ENCODE measurements at regions not wholly inside any gene's neighbourhood (a gene's known extent, or its start where the extent isn't known, plus 50 kb on each side); places are given as distances from the start of the nearest gene placed in this dataset.

DNA sequence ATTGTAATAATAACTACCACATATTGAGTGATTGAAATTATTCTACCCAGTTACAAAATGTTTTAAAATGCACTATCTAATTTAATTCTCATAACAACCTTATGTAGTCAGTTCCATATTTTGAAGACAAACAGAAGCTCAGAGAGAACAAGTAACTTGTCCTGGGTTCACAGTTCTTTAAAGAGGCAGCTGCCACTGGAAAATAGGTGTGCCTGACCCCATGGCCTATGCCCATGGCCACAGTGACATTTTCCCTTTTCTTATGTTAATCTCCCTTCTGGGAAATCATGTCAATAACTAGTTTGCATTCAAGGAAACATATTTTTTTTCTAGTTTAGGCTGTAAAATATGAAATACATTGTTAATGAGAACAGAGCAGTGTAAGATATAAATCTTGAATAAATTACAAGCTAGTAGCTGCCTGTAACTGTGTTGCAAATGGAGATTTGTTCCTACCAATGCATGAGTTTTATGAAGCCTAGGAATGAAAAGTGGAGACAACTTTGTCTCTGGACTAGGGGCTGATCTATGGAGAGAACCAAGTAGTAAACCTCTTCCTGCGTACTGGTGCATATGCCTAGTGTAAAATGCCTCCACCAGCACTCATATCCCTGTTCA, 1018.0 kb downstream of the NTRK3 start:
- TF ChIP-seq, protein P1, sequence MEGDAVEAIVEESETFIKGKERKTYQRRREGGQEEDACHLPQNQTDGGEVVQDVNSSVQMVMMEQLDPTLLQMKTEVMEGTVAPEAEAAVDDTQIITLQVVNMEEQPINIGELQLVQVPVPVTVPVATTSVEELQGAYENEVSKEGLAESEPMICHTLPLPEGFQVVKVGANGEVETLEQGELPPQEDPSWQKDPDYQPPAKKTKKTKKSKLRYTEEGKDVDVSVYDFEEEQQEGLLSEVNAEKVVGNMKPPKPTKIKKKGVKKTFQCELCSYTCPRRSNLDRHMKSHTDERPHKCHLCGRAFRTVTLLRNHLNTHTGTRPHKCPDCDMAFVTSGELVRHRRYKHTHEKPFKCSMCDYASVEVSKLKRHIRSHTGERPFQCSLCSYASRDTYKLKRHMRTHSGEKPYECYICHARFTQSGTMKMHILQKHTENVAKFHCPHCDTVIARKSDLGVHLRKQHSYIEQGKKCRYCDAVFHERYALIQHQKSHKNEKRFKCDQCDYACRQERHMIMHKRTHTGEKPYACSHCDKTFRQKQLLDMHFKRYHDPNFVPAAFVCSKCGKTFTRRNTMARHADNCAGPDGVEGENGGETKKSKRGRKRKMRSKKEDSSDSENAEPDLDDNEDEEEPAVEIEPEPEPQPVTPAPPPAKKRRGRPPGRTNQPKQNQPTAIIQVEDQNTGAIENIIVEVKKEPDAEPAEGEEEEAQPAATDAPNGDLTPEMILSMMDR (IDR thresholded peaks at IDR 0.05) = no peak

DNA sequence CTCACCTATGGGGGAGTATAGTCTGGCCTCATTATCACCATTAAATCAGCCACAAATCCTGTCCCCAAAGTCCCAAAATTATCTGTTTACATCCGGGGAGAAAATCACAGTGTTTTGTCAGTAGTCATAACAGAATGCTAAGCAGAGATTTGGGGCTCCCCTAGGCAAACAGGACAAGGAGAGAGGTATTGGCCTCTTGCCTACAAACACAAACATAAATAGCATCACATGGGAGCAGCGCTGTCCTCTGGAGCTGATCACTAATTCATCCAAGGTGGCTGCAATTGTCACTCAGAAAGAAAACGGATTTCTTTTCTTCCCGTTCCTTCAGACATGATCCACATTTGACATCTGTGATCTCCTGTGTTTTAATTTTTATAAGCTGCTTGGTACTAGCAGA, 1028.1 kb downstream of the NTRK3 start:
- TF ChIP-seq, protein P1 (IDR thresholded peaks at IDR 0.05) = no peak
- ATAC-seq = no peak
- no peaks in the 10 kb centered on the region for H3K4me1 ChIP-seq

More for the DNA sequence above, 1018.0 kb downstream of the NTRK3 start:
- ATAC-seq = no peak
- no peak for DNase-seq
- intact Hi-C loops (cut with DNase I) = no loop called here
- no peak overlapping the region for H3K27ac ChIP-seq
- H3K9me3 ChIP-seq = no peaks in the 10 kb centered on the region
- WGBS, 3 donors = 68 to 74% (median 74%) methylated on average over 1 of the region's 1 CpG
- peaks cover 0 to 4% (median 0%) of the 10 kb centered on the region in 3 donors for H3K27me3 ChIP-seq (ENCODE audit: insufficient read depth in 3 of 3, low read length in 2 of 3)
- H3K4me3 ChIP-seq = no peak overlapping the region
- no peaks in the 10 kb centered on the region for H3K4me1 ChIP-seq
- H3K36me3 ChIP-seq (ENCODE audit: insufficient read depth in 1 of 2, low read depth in 1 of 2) = no peaks in the 10 kb centered on the region

DNA sequence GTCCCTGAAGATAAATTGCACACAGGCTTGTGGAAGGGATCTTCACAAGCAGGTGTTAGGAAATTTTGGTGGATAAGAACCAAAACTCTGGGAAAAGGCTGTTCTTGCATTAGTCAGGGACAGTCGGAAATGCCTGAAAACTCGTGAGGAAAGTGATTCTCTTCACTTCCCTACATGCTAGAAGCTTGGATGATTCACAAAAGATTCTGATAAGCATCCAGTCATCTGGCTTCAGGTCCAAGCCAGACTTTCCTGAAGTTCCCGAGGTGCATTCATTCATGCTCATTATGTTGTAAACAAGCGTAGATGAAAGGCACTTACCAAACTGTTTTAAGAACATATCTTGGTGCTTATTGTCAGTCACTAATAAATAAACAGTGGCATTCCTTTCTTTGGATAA, 1028.7 kb downstream of the NTRK3 start:
- DNase-seq (no peak), ATAC-seq (no peak)
- intact Hi-C loops (cut with DNase I) = no loop called here
- no peaks in the 10 kb centered on the region for H3K4me1 ChIP-seq
- no peaks in the 10 kb centered on the region for H3K9me3 ChIP-seq
- H3K27ac ChIP-seq = no peak overlapping the region
- peaks cover 0 to 2% (median 0%) of the 10 kb centered on the region in 3 donors for H3K27me3 ChIP-seq (ENCODE audit: insufficient read depth in 3 of 3, low read length in 2 of 3)
- 31 to 39% (median 31%) methylated on average over 4 of the region's 4 CpGs for WGBS, 3 donors
- TF ChIP-seq, protein P1 (IDR thresholded peaks at IDR 0.05) = no peak
- no peaks in the 10 kb centered on the region for H3K36me3 ChIP-seq (ENCODE audit: insufficient read depth in 1 of 2, low read depth in 1 of 2)
- no peak overlapping the region for H3K4me3 ChIP-seq

More for the DNA sequence above, 1028.1 kb downstream of the NTRK3 start:
- DNase-seq = no peak
- Histone ChIP-seq H3K36me3 (ENCODE audit: insufficient read depth in 1 of 2, low read depth in 1 of 2) (no peaks in the 10 kb centered on the region), H3K4me3 (no peak overlapping the region), H3K27ac (no peak overlapping the region), H3K27me3 (ENCODE audit: insufficient read depth in 3 of 3, low read length in 2 of 3) (peaks cover 0 to 2% (median 0%) of the 10 kb centered on the region in 3 donors), H3K9me3 (no peaks in the 10 kb centered on the region)
- intact Hi-C loops (cut with DNase I) = no loop called here
- WGBS, 3 donors = 51 to 63% (median 57%) methylated on average over 4 of the region's 4 CpGs

DNA sequence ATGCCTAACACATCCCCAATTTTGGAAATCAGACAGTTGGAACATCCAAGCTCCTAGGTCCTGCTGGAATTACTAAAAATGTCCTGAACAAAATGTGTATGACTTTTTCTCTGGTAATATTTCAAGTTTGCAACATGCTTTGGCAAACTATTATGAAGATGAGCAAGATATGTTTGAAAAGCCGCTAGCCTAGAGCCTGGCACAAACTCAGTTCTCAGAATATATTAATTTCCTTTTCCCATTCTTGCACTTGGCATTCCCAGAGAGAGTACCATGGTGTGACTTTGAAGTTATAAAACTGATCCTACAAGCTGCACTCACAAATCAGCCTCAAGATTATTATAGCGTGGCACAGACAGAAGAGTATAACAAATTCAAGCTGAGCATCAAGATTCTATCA, 1031.1 kb downstream of the NTRK3 start:
- Histone ChIP-seq H3K27me3 (ENCODE audit: insufficient read depth in 3 of 3, low read length in 2 of 3) (peaks cover 0 to 2% (median 0%) of the 10 kb centered on the region in 3 donors), H3K4me3 (no peak overlapping the region), H3K9me3 (no peaks in the 10 kb centered on the region), H3K36me3 (ENCODE audit: insufficient read depth in 1 of 2, low read depth in 1 of 2) (no peaks in the 10 kb centered on the region), H3K27ac (no peak overlapping the region), H3K4me1 (no peaks in the 10 kb centered on the region)
- 63 to 72% (median 72%) methylated on average over 2 of the region's 2 CpGs for WGBS, 3 donors
- DNase-seq (no peak), ATAC-seq (no peak)
- intact Hi-C loops (cut with DNase I) = no loop called here
- TF ChIP-seq, protein P1 (IDR thresholded peaks at IDR 0.05) = no peak

DNA sequence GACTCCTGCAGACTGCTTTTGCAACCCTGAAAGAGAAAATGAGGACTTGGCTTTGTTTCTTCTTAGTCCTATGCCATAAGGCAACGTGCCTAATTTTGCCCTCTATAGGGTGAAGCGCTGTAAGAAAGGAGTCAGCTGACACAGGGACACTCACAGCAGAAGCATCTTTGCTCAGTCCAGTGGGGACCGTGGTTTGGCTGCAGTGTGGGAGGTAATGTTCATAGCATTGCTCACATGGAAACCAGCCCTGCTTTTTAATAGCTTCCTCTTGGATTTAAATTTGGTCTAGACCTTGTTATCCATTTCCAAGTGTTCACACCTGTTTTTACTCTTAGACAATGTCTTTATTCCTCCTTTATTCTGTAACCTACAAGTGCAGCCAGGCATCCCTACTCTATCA, 1032.1 kb downstream of the NTRK3 start:
- 58 to 75% (median 69%) methylated on average over 3 of the region's 3 CpGs for WGBS, 3 donors
- Histone ChIP-seq H3K36me3 (ENCODE audit: insufficient read depth in 1 of 2, low read depth in 1 of 2) (no peaks in the 10 kb centered on the region), H3K4me3 (no peak overlapping the region), H3K9me3 (no peaks in the 10 kb centered on the region), H3K4me1 (no peaks in the 10 kb centered on the region), H3K27me3 (ENCODE audit: insufficient read depth in 3 of 3, low read length in 2 of 3) (peaks cover 0 to 2% (median 0%) of the 10 kb centered on the region in 3 donors), H3K27ac (no peak overlapping the region)
- TF ChIP-seq, protein P1 (IDR thresholded peaks at IDR 0.05) = no peak
- intact Hi-C loops (cut with DNase I) = no loop called here
- DNase-seq (no peak), ATAC-seq (no peak)

All from psoas muscle (tissue), 7 donors.